ENCODE measurements at regions not wholly inside any gene's neighbourhood (a gene's known extent, or its start where the extent isn't known, plus 50 kb on each side); places are given as distances from the start of the nearest gene placed in this dataset.

DNA sequence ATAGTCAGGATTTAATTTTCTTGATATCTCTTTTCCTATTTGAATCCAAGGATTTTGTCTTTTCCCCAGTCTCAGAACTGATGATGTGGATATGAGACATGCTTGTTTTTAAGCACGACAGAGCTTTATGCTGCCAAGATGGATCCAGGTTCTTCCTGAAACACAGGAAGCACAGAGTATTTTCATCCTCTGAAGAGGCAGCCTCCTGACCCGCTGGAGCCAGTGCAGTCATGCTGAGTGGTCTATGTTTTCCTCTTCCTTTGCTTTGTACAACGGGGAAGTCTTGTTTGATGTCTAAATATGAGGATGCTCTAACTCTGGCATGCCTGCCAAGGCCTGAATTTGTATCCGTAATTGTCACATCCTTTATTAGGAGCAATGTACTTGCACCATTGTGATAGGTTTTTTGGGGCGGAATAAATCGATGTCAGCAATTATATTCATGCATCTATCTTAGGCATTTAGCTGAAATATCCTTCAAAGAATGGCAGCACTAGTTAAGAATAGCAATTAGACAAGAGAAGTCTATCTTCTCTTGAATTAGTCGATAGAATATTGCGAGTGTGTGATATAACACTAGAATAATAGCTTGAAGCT is 407.1 kb upstream of the JAG1 start:
- no peak for DNase-seq (ENCODE audit: low spot score)
- Histone ChIP-seq H3K79me2 (ENCODE audit: insufficient read depth, low read depth, low read length) (no peaks in the 10 kb centered on the region), H4K20me1 (ENCODE audit: insufficient read depth, low read length) (no peaks in the 10 kb centered on the region), H2AFZ (ENCODE audit: low read length) (no peak overlapping the region), H3K4me2 (ENCODE audit: low read length) (no peak overlapping the region), H3K9me3 (ENCODE audit: low read length) (no peaks in the 10 kb centered on the region), H3K36me3 (ENCODE audit: insufficient read depth, low read length) (no peaks in the 10 kb centered on the region), H3K9me2 (ENCODE audit: insufficient read depth, low read length) (no peaks in the 10 kb centered on the region), H3K4me1 (ENCODE audit: insufficient read depth, low read length, poor library complexity, severe bottlenecking) (no peaks in the 10 kb centered on the region), H3K4me3 (ENCODE audit: low read depth, low read length, poor library complexity, severe bottlenecking) (no peak overlapping the region), H3K27ac (ENCODE audit: low read depth, low read length, poor library complexity, severe bottlenecking) (no peak overlapping the region)
- TF ChIP-seq EZH2phosphoT487 (IDR thresholded peaks at IDR 0.05; ENCODE audit: borderline replicate concordance, low read depth, low read length), result no peak
- TF ChIP-seq, protein P1, sequence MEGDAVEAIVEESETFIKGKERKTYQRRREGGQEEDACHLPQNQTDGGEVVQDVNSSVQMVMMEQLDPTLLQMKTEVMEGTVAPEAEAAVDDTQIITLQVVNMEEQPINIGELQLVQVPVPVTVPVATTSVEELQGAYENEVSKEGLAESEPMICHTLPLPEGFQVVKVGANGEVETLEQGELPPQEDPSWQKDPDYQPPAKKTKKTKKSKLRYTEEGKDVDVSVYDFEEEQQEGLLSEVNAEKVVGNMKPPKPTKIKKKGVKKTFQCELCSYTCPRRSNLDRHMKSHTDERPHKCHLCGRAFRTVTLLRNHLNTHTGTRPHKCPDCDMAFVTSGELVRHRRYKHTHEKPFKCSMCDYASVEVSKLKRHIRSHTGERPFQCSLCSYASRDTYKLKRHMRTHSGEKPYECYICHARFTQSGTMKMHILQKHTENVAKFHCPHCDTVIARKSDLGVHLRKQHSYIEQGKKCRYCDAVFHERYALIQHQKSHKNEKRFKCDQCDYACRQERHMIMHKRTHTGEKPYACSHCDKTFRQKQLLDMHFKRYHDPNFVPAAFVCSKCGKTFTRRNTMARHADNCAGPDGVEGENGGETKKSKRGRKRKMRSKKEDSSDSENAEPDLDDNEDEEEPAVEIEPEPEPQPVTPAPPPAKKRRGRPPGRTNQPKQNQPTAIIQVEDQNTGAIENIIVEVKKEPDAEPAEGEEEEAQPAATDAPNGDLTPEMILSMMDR (conservative IDR thresholded peaks at IDR 0.05; ENCODE audit: low read length), result no peak
- BruUV-seq (replicated peaks), result no TSS peak
- POLR2A ChIA-PET, result interaction anchor here (0.7 kb wide), 1 partner anchor 494 kb away, joined by 3 read pairs; no protein-coding TSS in a partner anchor
- intact Hi-C loops (cut with micrococcal nuclease; ENCODE audit: unreplicated experiment), result no loop called here
- CTCF ChIA-PET (ENCODE audit: unreplicated experiment), result no interaction called here

DNA sequence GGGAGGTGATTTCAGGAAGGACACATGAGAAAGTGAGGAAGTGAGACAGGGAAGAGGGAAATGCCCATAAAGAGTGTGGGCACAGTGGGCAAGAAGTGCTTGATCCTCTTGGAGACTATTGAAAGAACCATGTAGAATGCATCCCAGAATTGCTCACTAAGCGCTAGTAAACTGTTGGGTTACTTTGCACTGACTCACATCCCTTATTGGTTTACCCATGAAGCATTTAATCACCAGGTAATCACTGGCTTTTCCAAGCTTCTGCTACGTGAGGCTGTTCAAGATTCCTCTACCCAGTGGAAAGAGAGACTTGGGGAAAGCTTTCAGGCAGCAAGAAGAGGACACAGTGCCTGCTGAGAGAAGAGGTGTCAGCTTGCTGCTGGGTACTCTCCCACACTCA is 410.0 kb upstream of the JAG1 start:
- intact Hi-C loops (cut with micrococcal nuclease; ENCODE audit: unreplicated experiment), result no loop called here
- no peak for TF ChIP-seq EZH2phosphoT487 (IDR thresholded peaks at IDR 0.05; ENCODE audit: borderline replicate concordance, low read depth, low read length)
- TF ChIP-seq, protein P1 (conservative IDR thresholded peaks at IDR 0.05; ENCODE audit: low read length), result no peak
- Histone ChIP-seq H4K20me1 (ENCODE audit: insufficient read depth, low read length) (no peaks in the 10 kb centered on the region), H3K9me2 (ENCODE audit: insufficient read depth, low read length) (no peaks in the 10 kb centered on the region), H3K36me3 (ENCODE audit: insufficient read depth, low read length) (no peaks in the 10 kb centered on the region), H3K4me1 (ENCODE audit: insufficient read depth, low read length, poor library complexity, severe bottlenecking) (no peaks in the 10 kb centered on the region), H3K27ac (ENCODE audit: low read depth, low read length, poor library complexity, severe bottlenecking) (no peak overlapping the region), H3K4me3 (ENCODE audit: low read depth, low read length, poor library complexity, severe bottlenecking) (no peak overlapping the region), H2AFZ (ENCODE audit: low read length) (no peak overlapping the region), H3K79me2 (ENCODE audit: insufficient read depth, low read depth, low read length) (no peaks in the 10 kb centered on the region), H3K9me3 (ENCODE audit: low read length) (no peaks in the 10 kb centered on the region), H3K4me2 (ENCODE audit: low read length) (no peak overlapping the region)
- ChIA-PET CTCF (ENCODE audit: unreplicated experiment) (no interaction called here), POLR2A (no interaction called here)
- no TSS peak for BruUV-seq (replicated peaks)
- no peak for DNase-seq (ENCODE audit: low spot score)

DNA sequence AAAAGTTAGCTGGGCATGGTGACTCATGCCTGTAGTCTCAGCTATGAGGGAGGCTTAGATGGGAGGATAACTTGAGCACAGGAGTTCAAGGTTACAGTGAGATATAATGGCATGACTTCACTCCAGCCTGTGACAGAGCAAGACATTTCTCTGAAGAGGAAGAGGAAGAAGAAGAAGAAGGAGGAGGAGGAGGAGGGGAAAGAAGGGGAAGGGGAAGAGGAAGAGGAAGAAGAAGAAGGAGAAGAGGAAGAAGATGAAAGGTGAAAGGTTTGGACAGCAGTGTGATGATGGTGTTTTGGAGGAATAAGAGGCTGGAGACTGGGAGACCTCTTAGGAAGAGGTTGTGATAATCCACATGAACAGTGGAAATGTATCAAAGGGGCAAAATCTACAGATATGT is 410.7 kb upstream of the JAG1 start:
- no peaks in the 10 kb centered on the region for H3K9me2 ChIP-seq (ENCODE audit: insufficient read depth, low read length)
- TF ChIP-seq EZH2phosphoT487 (IDR thresholded peaks at IDR 0.05; ENCODE audit: borderline replicate concordance, low read depth, low read length), result no peak
- TF ChIP-seq, protein P1 (conservative IDR thresholded peaks at IDR 0.05; ENCODE audit: low read length), result no peak
- BruUV-seq (replicated peaks), result no TSS peak
- CTCF ChIA-PET (ENCODE audit: unreplicated experiment), result no interaction called here
- H3K4me2 ChIP-seq (ENCODE audit: low read length), result no peak overlapping the region
- DNase-seq (ENCODE audit: low spot score), result no peak
- no peaks in the 10 kb centered on the region for H4K20me1 ChIP-seq (ENCODE audit: insufficient read depth, low read length)
- H3K9me3 ChIP-seq (ENCODE audit: low read length), result no peaks in the 10 kb centered on the region
- no peak overlapping the region for H3K27ac ChIP-seq (ENCODE audit: low read depth, low read length, poor library complexity, severe bottlenecking)
- POLR2A ChIA-PET, result no interaction called here
- intact Hi-C loops (cut with micrococcal nuclease; ENCODE audit: unreplicated experiment), result no loop called here
- H2AFZ ChIP-seq (ENCODE audit: low read length), result no peak overlapping the region
- H3K36me3 ChIP-seq (ENCODE audit: insufficient read depth, low read length), result no peaks in the 10 kb centered on the region
- H3K79me2 ChIP-seq (ENCODE audit: insufficient read depth, low read depth, low read length), result no peaks in the 10 kb centered on the region
- H3K4me1 ChIP-seq (ENCODE audit: insufficient read depth, low read length, poor library complexity, severe bottlenecking), result no peaks in the 10 kb centered on the region
- H3K4me3 ChIP-seq (ENCODE audit: low read depth, low read length, poor library complexity, severe bottlenecking), result no peak overlapping the region
